Kidney (tissue), 13 donors: ENCODE measurements at regions not wholly inside any gene's neighbourhood (a gene's known extent, or its start where the extent isn't known, plus 50 kb on each side); places are given as distances from the start of the nearest gene placed in this dataset.
A peak's percentile ranks its signal among the peaks of the same experiment; 100 is the strongest.

ENCODE experiments used
- DNase-seq, 5 donors: peaks; one replicate each; pipeline ENCODE4 v3.0.0-alpha.2; 2013 to 2020
- FAIRE-seq: peaks from 2 replicates; lab custom pipeline; 2012; peaks lifted over from hg19 to GRCh38; lab: Jason Lieb, UNC
- H3K27ac ChIP-seq, 2 donors: one replicate each; pipeline ENCODE4 v1.7.0; 2013; ENCODE audit warnings: low read depth in 2 of 2, low read length in 2 of 2, inconsistent platforms in 1 of 2
- H3K27me3 ChIP-seq: one replicate; pipeline ENCODE4 v1.7.1; 2013; ENCODE audit warnings: low read length, inconsistent platforms; ENCODE audit not compliant: control insufficient read depth, insufficient read depth
- H3K36me3 ChIP-seq, 3 donors: one replicate each; pipeline versions ENCODE4 v1.7.0 to v1.7.1; 2013; ENCODE audit warnings: low read length in 3 of 3, control low read depth in 1 of 3, inconsistent platforms in 1 of 3; ENCODE audit not compliant: insufficient read depth in 3 of 3, control insufficient read depth in 2 of 3
- H3K4me1 ChIP-seq, 3 donors: one replicate each; pipeline versions ENCODE4 v1.7.0 to v1.7.1; 2013; ENCODE audit warnings: low read length in 3 of 3, inconsistent platforms in 1 of 3, low read depth in 1 of 3; ENCODE audit not compliant: control insufficient read depth in 2 of 3, insufficient read depth in 2 of 3
- H3K4me3 ChIP-seq, 3 donors: one replicate each; pipeline versions ENCODE4 v1.7.0 to v1.8.1; 2013; ENCODE audit warnings: low read length in 3 of 3, control low read depth in 1 of 3, inconsistent platforms in 1 of 3
- H3K9ac ChIP-seq, 3 donors: one replicate each; pipeline versions ENCODE4 v1.7.0 to v1.7.1; 2013; ENCODE audit warnings: low read length in 3 of 3, control low read depth in 1 of 3, inconsistent platforms in 1 of 3
- H3K9me3 ChIP-seq, 3 donors: one replicate each; pipeline versions ENCODE4 v1.7.0 to v1.7.1; 2013; ENCODE audit warnings: low read length in 3 of 3, control low read depth in 1 of 3, inconsistent platforms in 1 of 3; ENCODE audit not compliant: control insufficient read depth in 2 of 3, insufficient read depth in 1 of 3
- intact Hi-C: fragments of 100-400 bp; cut with DNase I; formaldehyde crosslinking; loops from one replicate; pipeline ENCODE4 v1.11.1; 2022
- TF ChIP-seq, protein P1 (sequence below): IDR thresholded peaks from 3 replicates; pipeline ENCODE4 v1.5.1; 2012; ENCODE audit warnings: mild to moderate bottlenecking, moderate library complexity, borderline replicate concordance; ENCODE audit not compliant: insufficient read depth; ENCODE audit errors: extremely low read depth
- donor health status: control.
- donor health status: control.
- donor health status: control.
- donor health status: control.
- donor health status: control.
- donor health status: DM: yes; HTN: yes; CAD: no.
- donor health status: Normal renal cell carcinoma (clear cell type).

DNA sequence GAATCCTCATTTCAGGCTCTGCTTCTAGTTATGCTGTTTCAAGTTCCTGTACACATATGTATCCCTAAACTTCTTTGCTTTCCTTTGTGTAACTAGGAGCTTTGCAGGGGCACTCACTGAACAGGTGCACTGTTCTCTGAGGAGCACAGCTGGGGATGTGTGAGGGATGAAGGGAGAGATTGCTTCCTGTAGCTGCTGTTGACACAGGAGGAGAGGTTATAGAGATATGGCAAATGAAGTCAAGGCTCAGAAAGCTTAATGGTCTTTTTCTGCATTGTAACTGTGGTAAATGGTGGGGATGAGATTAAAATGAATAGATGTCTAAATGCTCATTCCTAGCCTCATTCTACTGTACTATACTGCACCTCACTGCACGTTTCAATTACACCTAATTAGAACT lies 454.3 kb downstream of the BTBD3 start:
- Histone ChIP-seq H3K36me3 (no peaks in the 10 kb centered on the region), H3K4me1 (no peaks in the 10 kb centered on the region), H3K9ac (no peak overlapping the region), H3K27ac (no peak overlapping the region), H3K27me3 (no peaks in the 10 kb centered on the region), H3K4me3 (no peak overlapping the region), H3K9me3 (no peaks in the 10 kb centered on the region)
- FAIRE-seq = no peak
- peak in 1 of 5 donors; percentile 5 for DNase-seq
- TF ChIP-seq, protein P1, sequence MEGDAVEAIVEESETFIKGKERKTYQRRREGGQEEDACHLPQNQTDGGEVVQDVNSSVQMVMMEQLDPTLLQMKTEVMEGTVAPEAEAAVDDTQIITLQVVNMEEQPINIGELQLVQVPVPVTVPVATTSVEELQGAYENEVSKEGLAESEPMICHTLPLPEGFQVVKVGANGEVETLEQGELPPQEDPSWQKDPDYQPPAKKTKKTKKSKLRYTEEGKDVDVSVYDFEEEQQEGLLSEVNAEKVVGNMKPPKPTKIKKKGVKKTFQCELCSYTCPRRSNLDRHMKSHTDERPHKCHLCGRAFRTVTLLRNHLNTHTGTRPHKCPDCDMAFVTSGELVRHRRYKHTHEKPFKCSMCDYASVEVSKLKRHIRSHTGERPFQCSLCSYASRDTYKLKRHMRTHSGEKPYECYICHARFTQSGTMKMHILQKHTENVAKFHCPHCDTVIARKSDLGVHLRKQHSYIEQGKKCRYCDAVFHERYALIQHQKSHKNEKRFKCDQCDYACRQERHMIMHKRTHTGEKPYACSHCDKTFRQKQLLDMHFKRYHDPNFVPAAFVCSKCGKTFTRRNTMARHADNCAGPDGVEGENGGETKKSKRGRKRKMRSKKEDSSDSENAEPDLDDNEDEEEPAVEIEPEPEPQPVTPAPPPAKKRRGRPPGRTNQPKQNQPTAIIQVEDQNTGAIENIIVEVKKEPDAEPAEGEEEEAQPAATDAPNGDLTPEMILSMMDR = no peak
- intact Hi-C loops = no loop called here

GRCh38 chr20:12372557-12372956 lies 454.9 kb downstream of the BTBD3 start:
- Histone ChIP-seq H3K9ac (no peak overlapping the region), H3K4me1 (no peaks in the 10 kb centered on the region), H3K27ac (no peak overlapping the region), H3K4me3 (no peak overlapping the region), H3K36me3 (no peaks in the 10 kb centered on the region), H3K9me3 (no peaks in the 10 kb centered on the region), H3K27me3 (no peaks in the 10 kb centered on the region)
- TF ChIP-seq, protein P1 = no peak
- FAIRE-seq (no peak), DNase-seq (no peak)
- intact Hi-C loops = no loop called here

DNA sequence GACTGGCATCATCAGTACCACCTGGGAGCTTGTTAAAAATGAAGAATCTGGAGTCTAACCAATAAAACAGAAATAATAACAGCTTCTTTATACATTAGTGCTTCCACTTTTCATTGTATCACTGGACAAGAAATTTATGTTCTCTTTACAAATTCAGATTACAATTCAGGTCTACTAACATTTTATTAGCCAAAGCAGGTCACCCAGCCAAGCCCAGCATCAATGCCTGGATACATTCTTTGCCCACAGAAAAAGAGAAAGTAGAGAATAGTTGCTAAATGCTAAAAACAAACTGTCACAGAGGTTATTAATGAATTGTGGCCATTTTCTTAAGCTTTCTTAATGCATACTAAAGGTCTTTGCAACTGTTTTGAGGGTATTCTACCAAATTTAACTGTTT lies 458.3 kb downstream of the BTBD3 start:
- intact Hi-C loops = no loop called here
- Histone ChIP-seq H3K4me1 (no peaks in the 10 kb centered on the region), H3K27me3 (no peaks in the 10 kb centered on the region), H3K36me3 (no peaks in the 10 kb centered on the region), H3K9me3 (no peaks in the 10 kb centered on the region), H3K27ac (no peak overlapping the region), H3K9ac (no peak overlapping the region), H3K4me3 (no peak overlapping the region)
- TF ChIP-seq, protein P1 = no peak
- FAIRE-seq (no peak), DNase-seq (no peak)

DNA sequence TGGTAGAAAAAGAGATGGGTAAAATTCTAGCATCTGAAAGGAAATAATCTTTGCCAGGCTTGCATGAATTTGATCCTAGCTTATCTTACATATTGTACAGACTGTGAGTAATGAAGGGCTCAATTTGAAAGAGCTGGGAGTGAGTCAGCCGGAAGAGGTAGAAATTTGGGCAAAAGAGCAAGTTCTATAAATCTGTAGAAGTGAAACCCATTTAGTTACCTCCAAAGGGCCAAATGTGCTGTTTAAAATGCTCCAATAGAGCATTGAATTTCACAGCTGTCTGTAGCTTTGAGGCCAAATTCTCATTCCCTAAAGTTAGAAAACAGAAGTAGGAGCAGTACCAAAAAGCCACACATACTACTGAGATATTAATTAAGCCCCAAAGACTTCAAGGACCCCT lies 466.1 kb downstream of the BTBD3 start:
- DNase-seq = no peak
- Histone ChIP-seq H3K9me3 (no peaks in the 10 kb centered on the region), H3K9ac (no peak overlapping the region), H3K27me3 (no peaks in the 10 kb centered on the region), H3K4me1 (no peaks in the 10 kb centered on the region), H3K4me3 (no peak overlapping the region), H3K27ac (peak overlapping the region in 1 of 2 donors; percentile 32), H3K36me3 (no peaks in the 10 kb centered on the region)
- intact Hi-C loops = no loop called here
- TF ChIP-seq, protein P1 = no peak
- no peak for FAIRE-seq
